ENCODE measurements at regions not wholly inside any gene's neighbourhood (a gene's known extent, or its start where the extent isn't known, plus 50 kb on each side); places are given as distances from the start of the nearest gene placed in this dataset.
"Not testable (repeated sequence)": the region's sequence is repeated elsewhere in the genome, so short reads cannot be mapped to it uniquely, and the experiment has no call there.

DNA sequence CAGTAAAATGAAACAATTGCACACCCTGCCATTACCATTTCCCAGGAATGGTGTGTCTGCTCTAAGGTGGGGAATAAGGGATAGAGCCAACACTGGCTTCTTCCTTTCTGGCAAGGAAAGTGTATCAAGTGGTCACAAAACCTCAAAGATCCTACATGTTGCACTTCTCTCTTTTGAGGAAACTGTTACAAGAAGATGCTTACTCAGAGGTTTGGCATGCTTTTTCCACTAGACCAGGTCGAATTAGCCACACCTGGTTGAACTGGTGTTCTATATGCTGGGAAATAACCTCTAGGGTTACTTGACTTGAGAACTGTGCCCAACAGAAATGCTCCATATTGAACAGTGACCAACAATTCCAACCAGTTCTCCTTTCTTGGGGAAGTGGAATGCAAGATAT is 102.9 kb downstream of the LRRN1 start:
- H3K4me1 Mint-ChIP-seq = no peaks in the 10 kb centered on the region
- peaks cover 0 to 15% (median 5%) of the 10 kb centered on the region in 9 donors for H3K9me3 Mint-ChIP-seq
- peaks cover 0 to 23% (median 8%) of the 10 kb centered on the region in 3 donors for H3K36me3 Mint-ChIP-seq
- H3K27ac Mint-ChIP-seq = no peak overlapping the region
- peaks cover 0 to 2% (median 0%) of the 10 kb centered on the region in 5 donors for H3K27me3 Mint-ChIP-seq
- DNase-seq (no peak), ATAC-seq (no peak)
- POLR2A ChIA-PET = no interaction called here
- no peak overlapping the region for H3K4me3 Mint-ChIP-seq

DNA sequence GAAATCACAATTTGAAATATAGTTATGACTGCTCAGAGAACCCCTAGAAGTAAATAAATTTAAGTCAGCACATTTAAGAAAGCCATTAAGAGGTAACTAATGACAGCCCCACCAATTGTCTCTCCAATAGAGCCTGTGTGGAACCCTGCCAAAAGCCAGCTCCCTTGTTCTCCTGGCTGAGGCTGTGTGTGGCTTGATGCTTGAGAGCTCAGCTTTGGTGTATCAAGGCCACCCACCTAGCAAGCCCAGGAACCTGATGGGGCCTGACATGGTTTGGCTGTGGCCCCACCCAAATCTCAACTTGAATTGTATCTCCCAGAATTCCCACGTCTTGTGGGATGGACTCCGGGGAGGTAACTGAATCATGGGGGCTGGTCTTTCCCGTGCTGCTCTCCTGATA is 106.9 kb downstream of the LRRN1 start:
- H3K4me1 Mint-ChIP-seq = no peaks in the 10 kb centered on the region
- no peaks in the 10 kb centered on the region for H3K27me3 Mint-ChIP-seq
- no peak overlapping the region for H3K4me3 Mint-ChIP-seq
- peaks cover 0 to 28% (median 4%) of the 10 kb centered on the region in 3 donors for H3K36me3 Mint-ChIP-seq
- ATAC-seq (no peak), DNase-seq (no peak)
- H3K27ac Mint-ChIP-seq = no peak overlapping the region
- POLR2A ChIA-PET = no interaction called here
- peaks cover 0 to 8% (median 1%) of the 10 kb centered on the region in 9 donors for H3K9me3 Mint-ChIP-seq

DNA sequence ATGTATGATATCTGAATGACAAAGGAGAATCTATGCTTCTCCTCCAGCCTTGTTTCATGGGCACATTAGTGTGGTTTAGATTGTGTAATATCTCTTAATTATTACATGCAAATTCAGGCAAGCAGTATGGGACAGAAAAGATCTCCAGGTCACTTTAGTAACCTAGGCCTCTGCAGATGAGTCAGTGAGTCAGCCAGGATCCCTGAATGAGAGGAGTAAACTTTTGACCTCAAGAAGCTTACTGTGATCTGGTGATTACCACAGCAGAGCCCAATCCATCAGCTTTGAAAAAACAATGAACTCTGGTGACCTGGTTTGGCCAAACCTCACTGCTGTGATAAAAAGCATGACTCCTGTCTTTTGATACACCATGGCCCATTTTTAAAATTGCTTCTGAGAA is 107.8 kb downstream of the LRRN1 start:
- no peak overlapping the region for H3K27ac Mint-ChIP-seq
- ATAC-seq = no peak
- no peak overlapping the region for H3K4me3 Mint-ChIP-seq
- no peaks in the 10 kb centered on the region for H3K4me1 Mint-ChIP-seq
- no peak for DNase-seq
- no peaks in the 10 kb centered on the region for H3K27me3 Mint-ChIP-seq
- peaks cover 0 to 11% (median 0%) of the 10 kb centered on the region in 9 donors for H3K9me3 Mint-ChIP-seq
- POLR2A ChIA-PET = no interaction called here
- H3K36me3 Mint-ChIP-seq = peaks cover 0 to 23% (median 4%) of the 10 kb centered on the region in 3 donors

GRCh38 chr3:3918763-3919162 is 119.5 kb downstream of the LRRN1 start:
- H3K4me1 Mint-ChIP-seq = no peaks in the 10 kb centered on the region
- no peaks in the 10 kb centered on the region for H3K27me3 Mint-ChIP-seq
- POLR2A ChIA-PET = no interaction called here
- no peak overlapping the region for H3K27ac Mint-ChIP-seq
- ATAC-seq (no peak), DNase-seq (no peak)
- no peak overlapping the region for H3K4me3 Mint-ChIP-seq
- peaks cover 0 to 6% (median 0%) of the 10 kb centered on the region in 3 donors for H3K36me3 Mint-ChIP-seq
- H3K9me3 Mint-ChIP-seq = peaks cover 0 to 3% (median 1%) of the 10 kb centered on the region in 9 donors

DNA sequence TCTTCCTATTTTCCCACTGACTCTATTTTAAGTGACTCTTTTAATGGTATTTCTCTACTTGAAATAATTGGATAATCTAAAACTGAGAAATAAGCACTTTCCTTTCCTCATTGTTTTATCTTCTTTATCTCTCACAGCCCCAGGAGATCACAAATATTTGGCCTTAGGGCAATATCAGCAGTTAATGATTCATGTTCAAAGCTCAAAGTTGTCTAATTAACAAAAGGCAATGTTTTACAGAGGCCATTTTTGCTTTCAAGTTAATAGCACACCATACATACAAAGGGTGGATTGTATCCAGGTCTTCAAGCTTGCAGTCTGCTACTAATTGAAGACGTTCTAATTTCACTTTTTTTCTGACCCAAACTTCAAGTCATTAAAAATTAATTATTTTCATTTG is 120.1 kb downstream of the LRRN1 start:
- H3K27ac Mint-ChIP-seq = no peak overlapping the region
- no peak for ATAC-seq
- peaks cover 0 to 3% (median 1%) of the 10 kb centered on the region in 9 donors for H3K9me3 Mint-ChIP-seq

DNA sequence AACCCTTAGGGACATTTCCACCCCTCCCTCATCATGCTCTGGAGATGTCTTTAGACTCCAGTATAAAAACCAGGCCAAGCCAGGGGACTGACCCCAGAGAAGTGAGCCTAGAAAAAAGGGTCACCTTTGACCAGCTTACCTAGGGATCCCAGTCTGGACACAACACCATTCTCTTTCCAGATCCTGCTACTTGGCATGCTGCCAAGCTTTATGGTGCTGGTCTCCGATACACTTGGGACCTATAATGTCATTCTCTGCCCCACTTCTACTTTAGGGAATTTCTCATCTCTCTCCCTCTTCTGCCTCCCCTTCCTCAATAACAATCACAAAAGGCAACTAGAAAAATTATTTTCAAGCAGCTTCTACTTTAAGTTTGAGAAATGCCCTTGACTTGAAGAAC is 124.4 kb downstream of the LRRN1 start:
- ATAC-seq (no peak), DNase-seq (no peak)
- POLR2A ChIA-PET = no interaction called here
- H3K9me3 Mint-ChIP-seq = peaks cover 0 to 1% (median 0%) of the 10 kb centered on the region in 9 donors
- H3K27me3 Mint-ChIP-seq = no peaks in the 10 kb centered on the region
- H3K36me3 Mint-ChIP-seq = peaks cover 0 to 2% (median 0%) of the 10 kb centered on the region in 3 donors
- H3K27ac Mint-ChIP-seq = no peak overlapping the region
- H3K4me1 Mint-ChIP-seq = peaks cover 0 to 2% (median 0%) of the 10 kb centered on the region in 4 donors
- no peak overlapping the region for H3K4me3 Mint-ChIP-seq

More for the DNA sequence above, 120.1 kb downstream of the LRRN1 start:
- Mint-ChIP-seq H3K36me3 (peaks cover 0 to 8% (median 0%) of the 10 kb centered on the region in 3 donors), H3K4me1 (peaks cover 0 to under 1% (median 0%) of the 10 kb centered on the region in 4 donors), H3K4me3 (no peak overlapping the region), H3K27me3 (no peaks in the 10 kb centered on the region)
- POLR2A ChIA-PET = no interaction called here
- DNase-seq = no peak

DNA sequence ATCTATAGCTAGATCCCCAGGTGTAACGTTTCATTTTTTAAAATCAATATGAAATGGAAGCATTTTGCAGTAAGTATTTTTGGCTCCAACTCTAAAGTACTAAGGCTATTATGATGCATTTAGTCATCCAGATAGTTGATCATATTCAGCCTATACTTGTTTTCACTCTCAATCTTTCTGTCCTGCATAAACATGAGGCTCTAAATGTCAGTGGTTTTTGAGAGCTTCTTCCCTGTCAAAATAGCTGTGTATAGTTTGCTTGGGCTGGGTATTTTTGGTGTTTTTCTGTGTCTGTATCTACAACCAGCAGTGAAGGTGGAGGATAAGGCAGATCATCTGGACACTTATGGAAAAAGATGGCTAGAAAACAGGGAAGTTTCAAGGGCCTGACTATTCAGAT is 128.0 kb downstream of the LRRN1 start:
- Mint-ChIP-seq H3K4me1 (peaks cover 0 to 2% (median 0%) of the 10 kb centered on the region in 4 donors), H3K27ac (no peak overlapping the region), H3K27me3 (peaks cover 0 to 4% (median 0%) of the 10 kb centered on the region in 5 donors), H3K36me3 (peaks cover 5 to 20% (median 8%) of the 10 kb centered on the region in 3 donors), H3K9me3 (peaks cover 0 to 16% (median 12%) of the 10 kb centered on the region in 9 donors), H3K4me3 (no peak overlapping the region)
- DNase-seq (no peak), ATAC-seq (no peak)
- POLR2A ChIA-PET = no interaction called here

GRCh38 chr3:3927965-3928364 is 128.7 kb downstream of the LRRN1 start:
- Mint-ChIP-seq H3K27me3 (peaks cover 0 to 4% (median 0%) of the 10 kb centered on the region in 5 donors), H3K4me1 (peaks cover 0 to 2% (median 0%) of the 10 kb centered on the region in 4 donors), H3K9me3 (peaks cover 0 to 19% (median 12%) of the 10 kb centered on the region in 9 donors), H3K36me3 (peaks cover 5 to 20% (median 8%) of the 10 kb centered on the region in 3 donors), H3K4me3 (no peak overlapping the region), H3K27ac (no peak overlapping the region)
- no peak for DNase-seq
- ATAC-seq = no peak
- POLR2A ChIA-PET = no interaction called here

- peaks cover 0 to 30% (median 16%) of the 10 kb centered on the region in 3 donors for H3K36me3 Mint-ChIP-seq
These were observed 142.1 kb downstream of the LRRN1 start for GRCh38 chr3:3941380-3941779.

DNA sequence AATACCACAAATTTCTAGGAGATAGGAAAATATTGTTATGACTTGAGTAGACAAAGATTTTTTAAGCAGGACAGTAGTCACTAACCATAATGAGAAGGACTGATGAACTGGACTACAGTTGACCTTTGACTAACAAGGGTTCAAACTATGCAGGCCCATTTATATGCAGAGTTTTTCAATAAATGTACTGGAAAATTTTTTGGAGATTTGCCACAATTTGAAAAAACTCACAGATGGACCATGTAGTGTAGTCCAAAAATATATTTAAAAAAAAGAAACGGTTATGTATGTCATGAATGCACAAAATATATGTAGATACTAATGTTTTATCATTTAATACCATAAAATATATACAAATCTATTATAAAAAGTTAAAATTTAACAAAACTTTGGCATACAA is 151.8 kb downstream of the LRRN1 start:
- POLR2A ChIA-PET = no interaction called here

More at GRCh38 chr3:3941380-3941779, 142.1 kb downstream of the LRRN1 start:
- H3K27ac Mint-ChIP-seq, H3K27me3 Mint-ChIP-seq, ATAC-seq, H3K4me1 Mint-ChIP-seq, POLR2A ChIA-PET, H3K4me3 Mint-ChIP-seq: not testable (repeated sequence)
- DNase-seq = peak in 1 of 10 donors; percentile 52
- peaks cover 17 to 72% (median 63%) of the 10 kb centered on the region in 9 donors for H3K9me3 Mint-ChIP-seq

GRCh38 chr3:3951501-3951900 is 152.3 kb downstream of the LRRN1 start:
- DNase-seq (no peak), ATAC-seq (no peak)
- Mint-ChIP-seq H3K27ac (no peak overlapping the region), H3K36me3 (peaks cover 0 to 16% (median 5%) of the 10 kb centered on the region in 3 donors), H3K27me3 (peaks cover 0 to 1% (median 0%) of the 10 kb centered on the region in 5 donors), H3K4me3 (no peak overlapping the region), H3K9me3 (peaks cover 6 to 34% (median 12%) of the 10 kb centered on the region in 9 donors), H3K4me1 (no peaks in the 10 kb centered on the region)
- POLR2A ChIA-PET = no interaction called here

More for the DNA sequence above, 151.8 kb downstream of the LRRN1 start:
- no peak for ATAC-seq
- no peak overlapping the region for H3K4me3 Mint-ChIP-seq
- peaks cover 0 to 1% (median 0%) of the 10 kb centered on the region in 5 donors for H3K27me3 Mint-ChIP-seq
- no peaks in the 10 kb centered on the region for H3K4me1 Mint-ChIP-seq
- H3K9me3 Mint-ChIP-seq = peaks cover 6 to 34% (median 12%) of the 10 kb centered on the region in 9 donors
- H3K27ac Mint-ChIP-seq = no peak overlapping the region
- DNase-seq = no peak
- H3K36me3 Mint-ChIP-seq = peaks cover 0 to 16% (median 5%) of the 10 kb centered on the region in 3 donors

DNA sequence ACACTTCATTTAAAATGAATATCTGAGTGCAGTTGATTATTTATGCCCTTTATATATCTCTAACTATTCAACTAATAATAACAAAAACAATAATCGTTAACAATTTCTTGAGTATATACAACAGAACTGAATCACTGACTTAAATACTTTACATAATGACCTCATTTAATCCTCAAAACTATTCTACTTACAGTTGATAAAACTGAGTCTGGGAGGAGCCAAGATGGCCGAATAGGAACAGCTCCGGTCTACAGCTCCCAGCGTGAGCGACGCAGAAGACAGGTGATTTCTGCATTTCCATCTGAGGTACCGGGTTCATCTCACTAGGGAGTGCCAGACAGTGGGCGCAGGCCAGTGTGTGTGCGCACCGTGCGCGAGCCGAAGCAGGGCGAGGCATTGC is 163.6 kb downstream of the LRRN1 start:
- POLR2A ChIA-PET, DNase-seq, H3K27me3 Mint-ChIP-seq, H3K36me3 Mint-ChIP-seq, H3K9me3 Mint-ChIP-seq, H3K4me1 Mint-ChIP-seq, ATAC-seq: not testable (repeated sequence)
- Mint-ChIP-seq H3K27ac (peak overlapping the region in 1 of 10 donors; percentile 15), H3K4me3 (peak overlapping the region in 1 of 10 donors; percentile 58)

DNA sequence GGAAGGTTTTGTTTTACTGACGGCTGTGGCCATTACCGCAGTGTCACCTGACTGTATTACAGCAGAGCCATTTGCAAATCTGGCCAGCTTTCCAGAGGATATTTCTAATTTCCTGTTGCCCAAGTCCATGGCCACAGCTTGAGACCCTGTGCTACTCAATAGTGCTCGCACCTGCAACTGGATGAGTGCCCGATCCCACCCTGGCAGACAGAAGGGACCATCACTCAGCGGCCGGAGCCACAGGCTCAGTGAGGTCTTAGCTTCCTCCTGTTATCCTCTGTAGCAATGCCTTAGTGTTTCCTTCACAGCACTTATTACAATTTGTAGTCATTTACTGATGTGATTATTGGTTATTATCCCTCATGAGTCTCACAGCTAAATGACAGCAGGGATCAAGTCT is 184.8 kb downstream of the LRRN1 start:
- no peaks in the 10 kb centered on the region for H3K9me3 Mint-ChIP-seq

DNA sequence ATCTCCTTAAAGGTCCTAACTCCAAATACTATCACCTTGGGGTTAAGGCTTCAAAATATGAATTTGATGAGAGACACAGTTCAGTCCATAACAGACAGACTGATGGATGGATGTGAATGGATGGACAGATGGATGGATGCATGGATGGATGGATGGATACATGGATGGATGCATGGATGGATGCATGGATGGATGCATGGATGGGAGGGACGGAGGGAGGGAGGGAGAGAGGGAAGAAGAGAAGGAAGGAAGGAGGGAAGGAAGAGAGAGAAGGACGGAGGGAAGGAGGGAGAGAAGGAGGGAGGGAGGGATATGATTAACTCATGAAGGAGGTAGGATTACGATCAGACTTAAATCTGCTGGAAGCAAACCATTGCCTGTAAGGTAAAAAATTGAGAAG is 192.4 kb downstream of the LRRN1 start:
- DNase-seq (no peak), ATAC-seq (no peak)
- Mint-ChIP-seq H3K4me3 (no peak overlapping the region), H3K9me3 (peaks cover 0 to 7% (median 0%) of the 10 kb centered on the region in 9 donors), H3K27ac (no peak overlapping the region), H3K36me3 (peaks cover 0 to 6% (median 0%) of the 10 kb centered on the region in 3 donors), H3K27me3 (no peaks in the 10 kb centered on the region), H3K4me1 (no peaks in the 10 kb centered on the region)
- POLR2A ChIA-PET = no interaction called here

More for the DNA sequence above, 184.8 kb downstream of the LRRN1 start:
- no peaks in the 10 kb centered on the region for H3K36me3 Mint-ChIP-seq
- DNase-seq = no peak
- no peak overlapping the region for H3K27ac Mint-ChIP-seq
- peaks cover 0 to 7% (median 2%) of the 10 kb centered on the region in 5 donors for H3K27me3 Mint-ChIP-seq
- ATAC-seq = no peak
- H3K4me1 Mint-ChIP-seq = no peaks in the 10 kb centered on the region
- H3K4me3 Mint-ChIP-seq = no peak overlapping the region
- POLR2A ChIA-PET = no interaction called here
